Activated CD8-positive, alpha-beta T cell treated with anti-CD3 and anti-CD28 coated beads for 36 hours (primary cell): ENCODE measurements at regions not wholly inside any gene's neighbourhood (a gene's known extent, or its start where the extent isn't known, plus 50 kb on each side); places are given as distances from the start of the nearest gene placed in this dataset.

Source experiments
- ATAC-seq: fragments of 200-7000 bp; cut with Tn5 transposase; one replicate; pipeline ENCODE4 v1.10.0; 2021; ENCODE audit warnings: mild to moderate bottlenecking, moderate library complexity
- CTCF ChIA-PET: fragments of 350-600 bp; sonication (Branson Sonifier 250); formaldehyde crosslinking; loops from one replicate; lab custom pipeline; 2021; ENCODE audit warnings: antibody characterized with exemption; lab: Charles Lee
- POLR2A ChIA-PET: fragments of 350-600 bp; sonication (Branson Sonifier 250); formaldehyde crosslinking; loops from one replicate; lab custom pipeline; 2021; ENCODE audit warnings: antibody characterized with exemption; lab: Charles Lee
- DNase-seq: peaks from one replicate; pipeline ENCODE4 v3.0.0-alpha.2; 2020
- H3K27ac Mint-ChIP-seq: one replicate; pipeline ENCODE4 v1.8.0; 2021; ENCODE audit warnings: mild to moderate bottlenecking, mixed read lengths
- H3K27me3 Mint-ChIP-seq: one replicate; pipeline ENCODE4 v1.8.0; 2021; ENCODE audit warnings: mixed read lengths
- H3K36me3 Mint-ChIP-seq: one replicate; pipeline ENCODE4 v1.8.0; 2021; ENCODE audit warnings: low read depth, mixed read lengths
- H3K4me1 Mint-ChIP-seq: one replicate; pipeline ENCODE4 v1.8.0; 2021; ENCODE audit warnings: low read depth, mixed read lengths
- H3K4me3 Mint-ChIP-seq: one replicate; pipeline ENCODE4 v1.8.0; 2021; ENCODE audit warnings: mild to moderate bottlenecking, moderate library complexity, mixed read lengths
- H3K9me3 Mint-ChIP-seq: one replicate; pipeline ENCODE4 v1.8.0; 2021; ENCODE audit warnings: mixed read lengths
- CTCF ChIP-seq: fragments of 200-600 bp; IDR thresholded peaks from one replicate; pipeline ENCODE4 v1.8.0; 2022; ENCODE audit warnings: antibody characterized with exemption, mild to moderate bottlenecking
- intact Hi-C: fragments of 100-400 bp; cut with micrococcal nuclease; formaldehyde crosslinking; loops from one replicate; pipeline ENCODE4 v1.10.0; 2022

DNA sequence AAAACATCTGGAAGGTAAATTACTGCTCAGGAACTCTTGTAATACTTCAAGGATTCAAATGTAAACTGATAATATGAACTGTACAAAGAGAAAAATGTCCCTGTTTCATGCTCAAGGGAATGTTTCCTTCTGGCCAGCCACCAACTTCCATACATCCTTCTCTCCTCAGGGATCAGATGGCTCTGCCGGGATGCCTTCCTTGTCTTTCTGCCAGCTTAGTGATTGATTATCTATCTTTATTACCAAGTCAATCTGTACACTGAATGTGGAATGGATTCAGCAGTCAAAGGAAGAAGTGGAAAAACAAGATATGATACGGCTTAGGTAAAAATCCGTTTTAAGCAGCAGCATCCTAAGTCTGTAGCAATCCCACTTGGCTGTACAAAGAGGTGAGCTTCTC is 178.3 kb downstream of the PTN start:
- Mint-ChIP-seq H3K4me1 (no peaks in the 10 kb centered on the region), H3K4me3 (no peak overlapping the region), H3K27me3 (no peaks in the 10 kb centered on the region), H3K27ac (no peak overlapping the region), H3K36me3 (no peaks in the 10 kb centered on the region), H3K9me3 (peaks cover 6% of the 10 kb centered on the region)
- intact Hi-C loops = no loop called here
- no peak for TF ChIP-seq CTCF
- POLR2A ChIA-PET = no interaction called here
- CTCF ChIA-PET = no interaction called here
- no peak for DNase-seq
- no peak for ATAC-seq

DNA sequence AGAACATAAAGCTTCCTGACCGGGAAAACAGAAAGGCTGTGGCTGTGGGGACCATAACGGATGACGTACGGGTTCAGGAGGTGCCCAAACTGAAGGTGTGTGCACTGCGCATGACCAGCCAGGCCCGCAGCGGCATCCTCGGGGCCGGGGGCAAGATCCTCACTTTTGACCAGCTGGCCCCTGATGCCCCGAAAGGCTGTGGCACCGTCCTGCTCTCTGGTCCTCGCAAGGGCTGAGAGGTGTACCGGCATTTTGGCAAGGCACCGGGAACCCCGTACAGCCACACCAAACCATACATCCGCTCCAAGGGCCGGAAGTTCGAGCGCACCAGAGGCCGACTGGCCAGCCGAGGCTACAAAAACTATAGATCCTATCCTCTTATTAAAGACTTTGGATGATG is 179.3 kb downstream of the PTN start:
- Mint-ChIP-seq H3K4me1 (no peaks in the 10 kb centered on the region), H3K36me3 (no peaks in the 10 kb centered on the region), H3K9me3 (peaks cover 8% of the 10 kb centered on the region), H3K27me3 (no peaks in the 10 kb centered on the region), H3K4me3 (no peak overlapping the region), H3K27ac (no peak overlapping the region)
- ATAC-seq (no peak), DNase-seq (no peak)
- POLR2A ChIA-PET = no interaction called here
- CTCF ChIA-PET = no interaction called here
- intact Hi-C loops = no loop called here
- TF ChIP-seq CTCF = no peak

DNA sequence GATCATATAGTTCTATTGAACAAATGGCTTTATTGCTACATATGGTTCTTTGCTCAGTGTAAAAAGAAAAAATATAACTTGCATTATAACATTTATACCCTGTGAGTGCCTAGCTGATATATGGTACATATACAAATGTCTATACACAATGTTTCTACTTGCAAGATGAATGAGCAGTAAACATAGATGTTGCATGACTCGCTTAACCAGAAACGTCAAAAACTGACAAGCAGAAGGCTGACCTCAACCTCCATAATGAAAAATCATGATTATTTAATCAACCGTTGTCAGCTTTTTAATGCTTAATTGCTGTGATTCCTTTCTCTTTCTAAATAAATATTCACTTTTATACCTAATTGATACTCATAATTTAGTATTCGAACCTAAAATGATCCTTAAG is 183.3 kb downstream of the PTN start:
- DNase-seq (no peak), ATAC-seq (no peak)
- no peak overlapping the region for H3K4me3 Mint-ChIP-seq
- intact Hi-C loops = no loop called here
- CTCF ChIA-PET = no interaction called here
- peaks cover 11% of the 10 kb centered on the region for H3K9me3 Mint-ChIP-seq
- no peak overlapping the region for H3K27ac Mint-ChIP-seq
- H3K4me1 Mint-ChIP-seq = no peaks in the 10 kb centered on the region
- H3K27me3 Mint-ChIP-seq = no peaks in the 10 kb centered on the region
- no peaks in the 10 kb centered on the region for H3K36me3 Mint-ChIP-seq
- POLR2A ChIA-PET = no interaction called here
- no peak for TF ChIP-seq CTCF

GRCh38 chr7:137157256-137157655 is 186.3 kb downstream of the PTN start:
- no peak for DNase-seq
- ChIA-PET POLR2A (no interaction called here), CTCF (no interaction called here)
- Mint-ChIP-seq H3K9me3 (peaks cover 8% of the 10 kb centered on the region), H3K4me3 (no peak overlapping the region), H3K36me3 (no peaks in the 10 kb centered on the region), H3K27me3 (no peaks in the 10 kb centered on the region), H3K27ac (no peak overlapping the region), H3K4me1 (no peaks in the 10 kb centered on the region)
- intact Hi-C loops = no loop called here
- ATAC-seq = no peak
- TF ChIP-seq CTCF = no peak

DNA sequence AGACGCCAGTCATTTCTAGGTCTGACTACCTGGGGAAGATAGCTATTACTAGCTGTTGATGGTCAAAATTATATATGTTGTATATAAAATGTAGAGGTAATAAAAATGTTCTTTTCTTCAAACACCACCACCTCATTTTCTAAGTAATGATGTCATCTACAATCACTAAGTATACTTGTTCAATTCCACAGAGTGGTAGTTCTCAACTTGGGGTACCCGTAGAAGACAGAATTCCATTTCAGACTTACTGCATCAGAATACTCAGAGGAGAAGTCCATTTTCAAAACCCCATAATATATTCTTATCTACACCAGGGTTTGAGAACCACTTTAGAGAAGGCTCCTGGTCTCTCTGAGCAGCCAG is 191.9 kb downstream of the PTN start:
- DNase-seq = no peak
- no peak for ATAC-seq
- CTCF ChIA-PET = no interaction called here
- intact Hi-C loops = no loop called here
- Mint-ChIP-seq H3K4me1 (no peaks in the 10 kb centered on the region), H3K27me3 (no peaks in the 10 kb centered on the region), H3K9me3 (no peaks in the 10 kb centered on the region), H3K4me3 (no peak overlapping the region), H3K36me3 (no peaks in the 10 kb centered on the region), H3K27ac (no peak overlapping the region)
- TF ChIP-seq CTCF = no peak
- POLR2A ChIA-PET = no interaction called here
